Effector memory CD8-positive, alpha-beta T cell (primary cell): ENCODE measurements at regions not wholly inside any gene's neighbourhood (a gene's known extent, or its start where the extent isn't known, plus 50 kb on each side); places are given as distances from the start of the nearest gene placed in this dataset.

Experiments used
- ATAC-seq: fragments of 150-1000 bp; cut with Tn5 transposase; replicated peaks from 2 replicates; pipeline ENCODE4 v1.10.0; 2021; ENCODE audit warnings: mild to moderate bottlenecking, moderate library complexity
- DNase-seq, 3 experiments: peaks; one replicate each; pipeline ENCODE4 v3.0.0; 2021
- H3K27ac Mint-ChIP-seq, 2 donors: one replicate each; pipeline ENCODE4 v1.8.0; 2022; ENCODE audit warnings: mild to moderate bottlenecking in 2 of 2, mixed read lengths in 2 of 2, moderate library complexity in 2 of 2
- H3K27me3 Mint-ChIP-seq, 2 donors: one replicate each; pipeline ENCODE4 v1.8.0; 2022; ENCODE audit warnings: mixed read lengths in 2 of 2
- H3K36me3 Mint-ChIP-seq: one replicate; pipeline ENCODE4 v1.8.0; 2022; ENCODE audit warnings: mild to moderate bottlenecking, moderate library complexity, mixed read lengths; ENCODE audit not compliant: insufficient read depth
- H3K4me1 Mint-ChIP-seq, 2 donors: one replicate each; pipeline ENCODE4 v1.8.0; 2022; ENCODE audit warnings: low read depth in 2 of 2, mixed read lengths in 2 of 2
- H3K4me3 Mint-ChIP-seq, 2 donors: one replicate each; pipeline ENCODE4 v1.8.0; 2022; ENCODE audit warnings: mild to moderate bottlenecking in 2 of 2, mixed read lengths in 2 of 2, moderate library complexity in 2 of 2
- H3K9me3 Mint-ChIP-seq, 2 donors: one replicate each; pipeline ENCODE4 v1.8.0; 2022; ENCODE audit warnings: mixed read lengths in 2 of 2

- Mint-ChIP-seq H3K27me3 (no peaks in the 10 kb centered on the region), H3K27ac (no peak overlapping the region), H3K4me1 (no peaks in the 10 kb centered on the region)
Observed at GRCh38 chr3:117728226-117728625, 1018.6 kb downstream of the TUSC7 start.

GRCh38 chr3:117734496-117734895 is 1024.9 kb downstream of the TUSC7 start:
- no peak for DNase-seq
- H3K36me3 Mint-ChIP-seq = no peaks in the 10 kb centered on the region
- H3K9me3 Mint-ChIP-seq = peaks cover 8 to 20% of the 10 kb centered on the region in 2 donors
- no peaks in the 10 kb centered on the region for H3K27me3 Mint-ChIP-seq
- no peak for ATAC-seq
- H3K27ac Mint-ChIP-seq = no peak overlapping the region
- H3K4me1 Mint-ChIP-seq = no peaks in the 10 kb centered on the region
- H3K4me3 Mint-ChIP-seq = no peak overlapping the region

More at GRCh38 chr3:117728226-117728625, 1018.6 kb downstream of the TUSC7 start:
- peaks cover 0 to 12% of the 10 kb centered on the region in 2 donors for H3K9me3 Mint-ChIP-seq
- DNase-seq = no peak
- ATAC-seq = no peak
- no peaks in the 10 kb centered on the region for H3K36me3 Mint-ChIP-seq
- H3K4me3 Mint-ChIP-seq = no peak overlapping the region

GRCh38 chr3:117735481-117736101 is 1026.0 kb downstream of the TUSC7 start:
- no peak overlapping the region for H3K27ac Mint-ChIP-seq
- no peak overlapping the region for H3K4me3 Mint-ChIP-seq
- no peaks in the 10 kb centered on the region for H3K27me3 Mint-ChIP-seq
- H3K36me3 Mint-ChIP-seq = no peaks in the 10 kb centered on the region
- H3K9me3 Mint-ChIP-seq = peaks cover 11 to 25% of the 10 kb centered on the region in 2 donors
- DNase-seq = no peak
- H3K4me1 Mint-ChIP-seq = no peaks in the 10 kb centered on the region
- no peak for ATAC-seq

GRCh38 chr3:117736846-117737245 is 1027.3 kb downstream of the TUSC7 start:
- no peak for ATAC-seq
- H3K27ac Mint-ChIP-seq = no peak overlapping the region
- H3K36me3 Mint-ChIP-seq = no peaks in the 10 kb centered on the region
- no peak for DNase-seq
- H3K4me1 Mint-ChIP-seq = no peaks in the 10 kb centered on the region
- H3K27me3 Mint-ChIP-seq = no peaks in the 10 kb centered on the region
- peaks cover 11 to 17% of the 10 kb centered on the region in 2 donors for H3K9me3 Mint-ChIP-seq
- H3K4me3 Mint-ChIP-seq = no peak overlapping the region

- no peaks in the 10 kb centered on the region for H3K27me3 Mint-ChIP-seq
- ATAC-seq = no peak
- H3K9me3 Mint-ChIP-seq = peaks cover 10 to 28% of the 10 kb centered on the region in 2 donors
- no peak overlapping the region for H3K4me3 Mint-ChIP-seq
- no peaks in the 10 kb centered on the region for H3K4me1 Mint-ChIP-seq
- no peak overlapping the region for H3K27ac Mint-ChIP-seq
- no peak for DNase-seq
- H3K36me3 Mint-ChIP-seq = no peaks in the 10 kb centered on the region
Observed at GRCh38 chr3:117743993-117744392, 1034.4 kb downstream of the TUSC7 start.

- DNase-seq (no peak), ATAC-seq (no peak)
- no peak overlapping the region for H3K27ac Mint-ChIP-seq
- H3K9me3 Mint-ChIP-seq = peaks cover 6 to 31% of the 10 kb centered on the region in 2 donors
- H3K4me1 Mint-ChIP-seq = no peaks in the 10 kb centered on the region
- H3K4me3 Mint-ChIP-seq = no peak overlapping the region
- H3K36me3 Mint-ChIP-seq = no peaks in the 10 kb centered on the region
- H3K27me3 Mint-ChIP-seq = no peaks in the 10 kb centered on the region
Observed at GRCh38 chr3:117744935-117745334, 1035.4 kb downstream of the TUSC7 start.

- Mint-ChIP-seq H3K27ac (no peak overlapping the region), H3K4me3 (no peak overlapping the region), H3K4me1 (no peaks in the 10 kb centered on the region), H3K27me3 (no peaks in the 10 kb centered on the region), H3K36me3 (no peaks in the 10 kb centered on the region), H3K9me3 (peaks cover 6 to 26% of the 10 kb centered on the region in 2 donors)
- no peak for DNase-seq
- no peak for ATAC-seq
Observed at GRCh38 chr3:117745516-117745915, 1035.9 kb downstream of the TUSC7 start.

GRCh38 chr3:117746066-117746465 is 1036.5 kb downstream of the TUSC7 start:
- no peaks in the 10 kb centered on the region for H3K27me3 Mint-ChIP-seq
- H3K4me1 Mint-ChIP-seq = no peaks in the 10 kb centered on the region
- no peak overlapping the region for H3K27ac Mint-ChIP-seq
- DNase-seq (no peak), ATAC-seq (no peak)
- no peak overlapping the region for H3K4me3 Mint-ChIP-seq
- H3K9me3 Mint-ChIP-seq = peaks cover 6 to 26% of the 10 kb centered on the region in 2 donors
- H3K36me3 Mint-ChIP-seq = no peaks in the 10 kb centered on the region

- Mint-ChIP-seq H3K4me3 (no peak overlapping the region), H3K27ac (no peak overlapping the region), H3K4me1 (no peaks in the 10 kb centered on the region), H3K27me3 (no peaks in the 10 kb centered on the region), H3K36me3 (no peaks in the 10 kb centered on the region), H3K9me3 (peaks cover 4 to 28% of the 10 kb centered on the region in 2 donors)
- DNase-seq (no peak), ATAC-seq (no peak)
Observed at GRCh38 chr3:117748131-117748530, 1038.6 kb downstream of the TUSC7 start.

GRCh38 chr3:117750674-117751269 is 1041.2 kb downstream of the TUSC7 start:
- H3K9me3 Mint-ChIP-seq = peaks cover 4 to 18% of the 10 kb centered on the region in 2 donors
- no peaks in the 10 kb centered on the region for H3K27me3 Mint-ChIP-seq
- no peak overlapping the region for H3K4me3 Mint-ChIP-seq
- ATAC-seq (no peak), DNase-seq (no peak)
- no peak overlapping the region for H3K27ac Mint-ChIP-seq
- no peaks in the 10 kb centered on the region for H3K36me3 Mint-ChIP-seq
- no peaks in the 10 kb centered on the region for H3K4me1 Mint-ChIP-seq

- no peak overlapping the region for H3K4me3 Mint-ChIP-seq
- H3K36me3 Mint-ChIP-seq = no peaks in the 10 kb centered on the region
- no peak for ATAC-seq
- no peaks in the 10 kb centered on the region for H3K27me3 Mint-ChIP-seq
- no peaks in the 10 kb centered on the region for H3K4me1 Mint-ChIP-seq
- no peak overlapping the region for H3K27ac Mint-ChIP-seq
- H3K9me3 Mint-ChIP-seq = peaks cover 2 to 14% of the 10 kb centered on the region in 2 donors
- DNase-seq = no peak
Observed at GRCh38 chr3:117751651-117752050, 1042.1 kb downstream of the TUSC7 start.

- ATAC-seq (no peak), DNase-seq (no peak)
- Mint-ChIP-seq H3K4me1 (no peaks in the 10 kb centered on the region), H3K9me3 (peaks cover 2 to 14% of the 10 kb centered on the region in 2 donors), H3K27ac (no peak overlapping the region), H3K27me3 (no peaks in the 10 kb centered on the region), H3K4me3 (no peak overlapping the region), H3K36me3 (no peaks in the 10 kb centered on the region)
Observed at GRCh38 chr3:117752984-117753717, 1043.6 kb downstream of the TUSC7 start.

GRCh38 chr3:117754058-117754457 is 1044.5 kb downstream of the TUSC7 start:
- ATAC-seq = no peak
- no peak overlapping the region for H3K4me3 Mint-ChIP-seq
- no peaks in the 10 kb centered on the region for H3K27me3 Mint-ChIP-seq
- no peaks in the 10 kb centered on the region for H3K36me3 Mint-ChIP-seq
- H3K4me1 Mint-ChIP-seq = no peaks in the 10 kb centered on the region
- DNase-seq = no peak
- peaks cover 2 to 14% of the 10 kb centered on the region in 2 donors for H3K9me3 Mint-ChIP-seq
- H3K27ac Mint-ChIP-seq = no peak overlapping the region

- ATAC-seq (no peak), DNase-seq (no peak)
- no peak overlapping the region for H3K4me3 Mint-ChIP-seq
- no peaks in the 10 kb centered on the region for H3K27me3 Mint-ChIP-seq
- H3K36me3 Mint-ChIP-seq = no peaks in the 10 kb centered on the region
- no peak overlapping the region for H3K27ac Mint-ChIP-seq
- H3K4me1 Mint-ChIP-seq = no peaks in the 10 kb centered on the region
- H3K9me3 Mint-ChIP-seq = peaks cover 2 to 8% of the 10 kb centered on the region in 2 donors
Observed at GRCh38 chr3:117754841-117755240, 1045.3 kb downstream of the TUSC7 start.
